ENCODE measurements at regions not wholly inside any gene's neighbourhood (a gene's known extent, or its start where the extent isn't known, plus 50 kb on each side); places are given as distances from the start of the nearest gene placed in this dataset.

- no peak for TF ChIP-seq CTCF (IDR thresholded peaks at IDR 0.05)
- no peak for TF ChIP-seq POLR2A (IDR thresholded peaks at IDR 0.05)
- TF ChIP-seq EP300 (IDR thresholded peaks at IDR 0.05), result no peak
Measured at GRCh38 chr13:76216729-76217128, 580.6 kb downstream of the LMO7 start.

Measured in sigmoid colon (tissue), 4 donors.